HEK293T (cell line): ENCODE measurements at regions not wholly inside any gene's neighbourhood (a gene's known extent, or its start where the extent isn't known, plus 50 kb on each side); places are given as distances from the start of the nearest gene placed in this dataset.

ENCODE experiments used
- ARNT ChIP-seq: fragments of 450-650 bp; IDR thresholded peaks from 2 replicates; pipeline ENCODE4 v1.6.1; 2017; ENCODE audit warnings: mild to moderate bottlenecking
- L3MBTL2 ChIP-seq: fragments of 450-650 bp; conservative IDR thresholded peaks from 2 replicates; pipeline ENCODE4 v1.6.1; 2016; ENCODE audit warnings: mild to moderate bottlenecking
- SP1 ChIP-seq: fragments of 450-650 bp; IDR thresholded peaks from 2 replicates; pipeline ENCODE4 v1.6.1; 2017
- SUZ12 ChIP-seq: fragments of 450-650 bp; IDR thresholded peaks from 2 replicates; pipeline ENCODE4 v1.6.1; 2016; ENCODE audit warnings: mild to moderate bottlenecking
- TARDBP ChIP-seq: fragments of 450-650 bp; IDR thresholded peaks from 2 replicates; pipeline ENCODE4 v1.6.1; 2016
- ZNF384 ChIP-seq: fragments of 450-650 bp; IDR thresholded peaks from 2 replicates; pipeline ENCODE4 v1.6.1; 2016

DNA sequence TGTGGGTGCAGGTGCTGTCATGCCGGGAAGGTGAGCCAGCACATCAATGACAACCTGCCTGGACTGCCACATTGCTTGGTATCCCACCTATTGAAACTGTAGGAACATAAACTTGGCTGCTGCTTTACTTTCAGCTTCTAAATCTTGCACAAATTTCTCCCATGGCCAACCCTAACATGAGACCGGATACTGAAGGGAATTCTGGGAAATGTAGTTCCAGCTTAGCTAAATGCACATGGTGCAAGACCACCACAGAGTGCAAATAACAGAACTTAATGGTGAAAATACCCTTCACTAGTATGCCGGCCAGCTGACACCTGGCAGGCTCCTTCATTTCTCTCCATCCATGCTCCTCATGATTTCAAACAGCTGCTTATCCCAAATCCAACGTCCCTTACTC lies 247.4 kb downstream of the ARRDC4 start:
- no peak for TF ChIP-seq ZNF384
- no peak for TF ChIP-seq TARDBP
- TF ChIP-seq SP1: no peak
- no peak for TF ChIP-seq ARNT
- no peak for TF ChIP-seq L3MBTL2
- TF ChIP-seq SUZ12: no peak
